Kidney (tissue), 13 donors: ENCODE measurements at regions not wholly inside any gene's neighbourhood (a gene's known extent, or its start where the extent isn't known, plus 50 kb on each side); places are given as distances from the start of the nearest gene placed in this dataset.

Experiments used
- DNase-seq, 5 donors: peaks; one replicate each; pipeline ENCODE4 v3.0.0-alpha.2; 2013 to 2020
- FAIRE-seq: peaks from 2 replicates; lab custom pipeline; 2012; peaks lifted over from hg19 to GRCh38; lab: Jason Lieb, UNC
- H3K27ac ChIP-seq, 2 donors: one replicate each; pipeline ENCODE4 v1.7.0; 2013; ENCODE audit warnings: low read depth in 2 of 2, low read length in 2 of 2, inconsistent platforms in 1 of 2
- H3K27me3 ChIP-seq: one replicate; pipeline ENCODE4 v1.7.1; 2013; ENCODE audit warnings: low read length, inconsistent platforms; ENCODE audit not compliant: control insufficient read depth, insufficient read depth
- H3K36me3 ChIP-seq, 3 donors: one replicate each; pipeline versions ENCODE4 v1.7.0 to v1.7.1; 2013; ENCODE audit warnings: low read length in 3 of 3, control low read depth in 1 of 3, inconsistent platforms in 1 of 3; ENCODE audit not compliant: insufficient read depth in 3 of 3, control insufficient read depth in 2 of 3
- H3K4me1 ChIP-seq, 3 donors: one replicate each; pipeline versions ENCODE4 v1.7.0 to v1.7.1; 2013; ENCODE audit warnings: low read length in 3 of 3, inconsistent platforms in 1 of 3, low read depth in 1 of 3; ENCODE audit not compliant: control insufficient read depth in 2 of 3, insufficient read depth in 2 of 3
- H3K4me3 ChIP-seq, 3 donors: one replicate each; pipeline versions ENCODE4 v1.7.0 to v1.8.1; 2013; ENCODE audit warnings: low read length in 3 of 3, control low read depth in 1 of 3, inconsistent platforms in 1 of 3
- H3K9ac ChIP-seq, 3 donors: one replicate each; pipeline versions ENCODE4 v1.7.0 to v1.7.1; 2013; ENCODE audit warnings: low read length in 3 of 3, control low read depth in 1 of 3, inconsistent platforms in 1 of 3
- H3K9me3 ChIP-seq, 3 donors: one replicate each; pipeline versions ENCODE4 v1.7.0 to v1.7.1; 2013; ENCODE audit warnings: low read length in 3 of 3, control low read depth in 1 of 3, inconsistent platforms in 1 of 3; ENCODE audit not compliant: control insufficient read depth in 2 of 3, insufficient read depth in 1 of 3
- CTCF ChIP-seq: IDR thresholded peaks from 3 replicates; pipeline ENCODE4 v1.5.1; 2012; ENCODE audit warnings: mild to moderate bottlenecking, moderate library complexity, borderline replicate concordance; ENCODE audit not compliant: insufficient read depth; ENCODE audit errors: extremely low read depth
- intact Hi-C: fragments of 100-400 bp; cut with DNase I; formaldehyde crosslinking; loops from one replicate; pipeline ENCODE4 v1.11.1; 2022
- donor health status: control.
- donor health status: control.
- donor health status: control.
- donor health status: control.
- donor health status: control.
- donor health status: DM: yes; HTN: yes; CAD: no.
- donor health status: Normal renal cell carcinoma (clear cell type).

GRCh38 chr2:67721516-67721915 lies 324.4 kb downstream of the ETAA1 start:
- Histone ChIP-seq H3K27ac (no peak overlapping the region), H3K36me3 (no peaks in the 10 kb centered on the region), H3K4me1 (no peaks in the 10 kb centered on the region), H3K9ac (no peak overlapping the region), H3K4me3 (no peak overlapping the region), H3K9me3 (no peaks in the 10 kb centered on the region), H3K27me3 (no peaks in the 10 kb centered on the region)
- FAIRE-seq (no peak), DNase-seq (no peak)
- intact Hi-C loops: no loop called here
- no peak for TF ChIP-seq CTCF

- Histone ChIP-seq H3K9ac (no peak overlapping the region), H3K27ac (no peak overlapping the region), H3K4me3 (no peak overlapping the region), H3K4me1 (no peaks in the 10 kb centered on the region), H3K27me3 (no peaks in the 10 kb centered on the region), H3K9me3 (no peaks in the 10 kb centered on the region), H3K36me3 (no peaks in the 10 kb centered on the region)
- DNase-seq: no peak
- intact Hi-C loops: no loop called here
- no peak for FAIRE-seq
- TF ChIP-seq CTCF: no peak
These were observed 327.1 kb downstream of the ETAA1 start for GRCh38 chr2:67724261-67724660.

GRCh38 chr2:67725731-67726130 lies 328.6 kb downstream of the ETAA1 start:
- DNase-seq (peak in 2 of 5 donors; percentile 35 to 38), FAIRE-seq (no peak)
- TF ChIP-seq CTCF: no peak
- Histone ChIP-seq H3K36me3 (no peaks in the 10 kb centered on the region), H3K4me1 (no peaks in the 10 kb centered on the region), H3K27me3 (no peaks in the 10 kb centered on the region), H3K4me3 (no peak overlapping the region), H3K27ac (no peak overlapping the region), H3K9ac (no peak overlapping the region), H3K9me3 (no peaks in the 10 kb centered on the region)
- intact Hi-C loops: no loop called here

DNA sequence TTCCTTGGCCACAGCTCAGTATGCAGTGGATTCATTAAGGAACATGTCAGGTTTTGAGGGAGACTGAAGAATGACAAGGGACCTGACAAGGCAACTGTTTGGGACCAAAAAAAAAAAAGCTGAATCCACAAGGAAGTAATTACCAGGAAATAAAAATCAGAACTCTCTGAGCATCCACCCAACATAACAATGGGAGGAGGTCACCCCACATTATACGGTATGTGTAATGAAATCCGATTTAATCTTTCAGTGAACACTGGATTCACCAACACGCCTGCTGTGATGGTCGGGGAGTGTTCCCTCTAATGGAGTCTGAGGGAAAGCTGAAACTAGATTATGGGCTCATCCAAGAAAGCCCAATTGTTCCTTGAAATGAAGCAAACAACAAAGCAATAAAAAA lies 329.3 kb downstream of the ETAA1 start:
- Histone ChIP-seq H3K36me3 (no peaks in the 10 kb centered on the region), H3K27ac (no peak overlapping the region), H3K9me3 (no peaks in the 10 kb centered on the region), H3K9ac (no peak overlapping the region), H3K27me3 (no peaks in the 10 kb centered on the region), H3K4me1 (no peaks in the 10 kb centered on the region), H3K4me3 (no peak overlapping the region)
- TF ChIP-seq CTCF: no peak
- DNase-seq (no peak), FAIRE-seq (no peak)
- intact Hi-C loops: no loop called here
